ENCODE measurements at regions not wholly inside any gene's neighbourhood (a gene's known extent, or its start where the extent isn't known, plus 50 kb on each side); places are given as distances from the start of the nearest gene placed in this dataset.

DNA sequence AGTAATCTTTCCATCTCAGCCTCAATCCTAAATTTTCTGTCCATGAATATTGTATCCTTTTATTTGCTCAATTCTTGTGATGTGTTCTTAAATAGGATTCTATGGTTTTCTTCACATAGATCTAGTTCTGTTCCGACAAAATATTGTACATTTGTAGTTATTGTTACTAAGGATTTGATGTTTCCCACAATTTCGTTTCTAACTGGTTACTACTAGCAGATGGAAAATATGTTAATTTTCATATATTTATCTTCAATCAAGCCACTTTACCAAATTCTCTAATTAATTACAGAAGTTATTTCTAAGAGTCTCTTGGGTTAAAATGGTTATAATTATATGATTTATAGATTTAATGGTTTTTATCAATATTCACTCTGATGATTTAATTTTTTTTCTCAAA lies 60.3 kb downstream of the SEC61B start:
- DNase-seq (ENCODE audit: low read depth, low spot score): no peak

DNA sequence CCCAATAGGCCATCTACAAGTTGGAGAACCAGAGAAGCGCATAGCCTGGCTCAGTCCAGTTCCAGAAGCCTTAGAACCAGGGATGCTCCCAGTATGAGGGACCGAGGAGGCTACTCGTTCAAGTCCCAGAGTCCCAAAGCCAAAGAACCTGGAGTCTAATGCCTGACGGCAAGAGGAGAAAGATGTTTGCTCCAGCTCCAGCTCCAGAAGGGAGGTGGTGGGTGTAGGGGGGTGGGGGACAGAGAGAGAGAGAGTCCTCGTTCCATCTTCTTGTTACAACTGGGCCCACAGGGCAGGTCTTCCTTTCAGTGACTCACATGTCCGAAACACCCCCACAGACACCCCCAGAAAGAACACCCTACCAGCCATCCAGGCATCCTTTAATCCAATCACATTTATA lies 63.9 kb downstream of the SEC61B start:
- DNase-seq (ENCODE audit: low read depth, low spot score): no peak

DNA sequence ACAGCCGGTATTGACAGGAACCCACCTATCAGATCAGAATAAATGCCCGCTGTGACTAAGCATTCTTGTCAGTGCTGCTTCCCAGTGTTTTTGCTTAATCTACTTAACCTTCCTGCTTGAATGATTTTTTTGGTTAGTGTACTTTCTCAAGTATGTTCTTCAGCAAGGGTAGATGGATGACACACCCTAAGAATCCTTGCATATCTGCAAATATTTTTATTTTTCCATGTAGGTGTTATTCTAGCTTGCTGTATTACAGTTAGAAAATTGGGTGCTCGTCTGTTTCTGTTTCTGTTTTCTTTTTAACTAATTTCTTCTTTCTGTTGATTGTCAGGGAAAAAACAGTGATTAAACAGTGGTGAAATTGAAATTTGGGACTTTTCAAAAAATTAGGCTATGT lies 64.5 kb downstream of the SEC61B start:
- DNase-seq (ENCODE audit: low read depth, low spot score): no peak

- no peak for DNase-seq (ENCODE audit: low read depth, low spot score)
Measured at GRCh38 chr9:99287641-99288040, 65.6 kb downstream of the SEC61B start.

DNA sequence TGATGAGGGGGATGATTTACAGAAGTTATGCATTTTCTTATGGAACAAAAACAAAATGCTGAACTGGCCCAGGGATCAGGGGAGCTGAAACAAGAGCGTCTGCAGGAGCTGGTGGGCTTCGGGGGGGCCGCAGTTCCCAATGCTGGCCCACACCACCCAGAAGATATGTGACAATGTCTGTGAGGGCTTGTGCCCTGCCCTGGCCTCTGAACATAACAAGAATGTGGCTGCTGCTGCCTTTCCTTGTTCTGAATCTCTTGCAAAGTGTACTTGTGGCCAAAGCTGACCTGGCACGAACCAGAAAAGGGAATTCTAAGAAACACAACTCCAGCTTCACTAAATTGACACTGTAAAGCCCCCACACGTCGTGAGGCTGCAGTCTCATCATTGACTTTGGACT lies 66.7 kb downstream of the SEC61B start:
- DNase-seq (ENCODE audit: low read depth, low spot score): no peak

DNA sequence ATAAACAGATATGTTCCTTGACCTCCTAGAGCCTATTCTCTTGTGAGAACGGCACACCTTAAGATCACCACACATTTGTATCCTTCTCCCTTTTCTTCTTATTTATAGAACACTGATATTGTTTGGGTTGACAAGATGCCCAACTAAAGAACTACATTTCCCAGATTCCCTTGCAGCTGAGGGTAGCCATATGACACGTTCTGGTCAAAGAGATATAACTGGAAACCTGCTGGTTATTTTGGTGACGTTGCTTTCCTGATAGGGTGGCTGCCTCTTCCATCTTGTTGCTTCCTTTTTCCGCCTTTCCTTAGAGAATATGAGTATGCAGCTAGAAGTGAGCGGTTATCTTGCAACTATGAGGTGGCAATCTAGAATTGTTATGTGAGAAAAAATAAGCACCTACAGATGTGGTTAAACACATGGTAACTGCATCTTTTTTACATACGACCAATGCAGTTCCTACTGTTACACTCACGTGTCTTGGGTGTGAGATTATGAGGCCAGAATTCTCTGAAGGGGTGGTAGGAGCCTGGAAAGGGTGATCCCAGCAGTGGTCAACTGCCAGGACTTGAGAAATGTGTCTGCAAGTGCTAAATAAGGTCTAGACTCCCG lies 72.9 kb downstream of the SEC61B start:
- DNase-seq (ENCODE audit: low read depth, low spot score): no peak

DNA sequence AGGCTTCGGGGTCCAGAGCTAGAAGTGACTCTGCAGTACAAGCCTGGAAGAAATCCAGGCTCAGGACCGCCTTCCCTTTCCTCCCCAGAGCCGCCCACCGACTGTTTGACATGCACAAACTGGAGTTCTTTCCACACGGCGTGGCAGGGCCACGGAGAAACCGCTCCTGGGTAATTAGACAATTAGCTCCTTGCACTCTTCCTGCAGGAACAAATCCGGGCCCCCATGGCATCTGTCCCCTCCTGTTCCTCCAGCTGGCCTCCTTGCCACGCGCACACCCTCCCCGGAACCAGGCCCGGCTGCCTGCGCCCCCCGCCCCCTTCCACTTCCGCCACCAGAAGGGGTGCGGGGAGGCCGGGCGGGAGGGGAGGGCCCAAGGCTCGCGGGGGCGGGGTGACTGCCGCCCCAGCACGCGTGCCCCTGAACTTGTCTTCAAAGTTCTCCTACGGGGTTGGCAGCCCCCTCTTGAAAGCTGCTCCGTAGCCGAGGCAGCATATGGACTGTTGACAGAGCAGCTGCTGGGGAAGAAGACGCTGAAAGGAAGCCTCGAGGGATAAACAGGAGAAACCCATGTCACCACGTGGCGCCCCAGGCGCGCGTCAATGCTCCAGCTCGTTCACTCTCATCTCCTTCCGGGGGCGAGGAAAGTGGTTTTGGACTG lies 74.3 kb downstream of the SEC61B start:
- no peak for DNase-seq (ENCODE audit: low read depth, low spot score)

DNA sequence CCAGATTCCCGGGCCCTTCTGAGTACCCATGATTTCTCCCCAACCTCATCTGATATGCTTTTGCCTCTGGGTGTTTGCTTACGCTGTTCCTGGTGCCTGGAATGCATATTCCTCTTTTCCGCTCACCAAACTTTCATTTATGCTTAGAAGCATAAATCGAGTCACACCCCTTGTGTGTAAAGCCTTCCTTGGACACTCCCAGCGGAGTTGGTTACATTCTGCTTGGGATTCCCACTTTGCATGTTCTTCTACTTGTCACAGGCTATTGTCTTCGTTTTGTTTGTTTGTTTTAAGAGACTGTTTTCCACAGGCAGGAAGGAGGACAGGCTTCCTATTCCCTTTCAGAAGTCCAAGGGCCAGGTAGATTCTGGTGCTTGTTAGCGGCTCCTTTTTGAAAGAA lies 76.5 kb downstream of the SEC61B start:
- peak; percentile 53 for DNase-seq (ENCODE audit: low read depth, low spot score)

- no peak for DNase-seq (ENCODE audit: low read depth, low spot score)
Measured at GRCh38 chr9:99299211-99300102, 77.4 kb downstream of the SEC61B start.

GRCh38 chr9:99300103-99300439 lies 78.0 kb downstream of the SEC61B start:
- DNase-seq (ENCODE audit: low read depth, low spot score): no peak

- no peak for DNase-seq (ENCODE audit: low read depth, low spot score)
Measured at GRCh38 chr9:99300603-99301002, 78.5 kb downstream of the SEC61B start.

- no peak for DNase-seq (ENCODE audit: low read depth, low spot score)
Measured at GRCh38 chr9:99303177-99303576, 81.1 kb downstream of the SEC61B start.

GRCh38 chr9:99305124-99305523 lies 83.0 kb downstream of the SEC61B start:
- no peak for DNase-seq (ENCODE audit: low read depth, low spot score)

- peak; percentile 49 for DNase-seq (ENCODE audit: low read depth, low spot score)
Measured at GRCh38 chr9:99305820-99306811, 84.0 kb downstream of the SEC61B start.

DNA sequence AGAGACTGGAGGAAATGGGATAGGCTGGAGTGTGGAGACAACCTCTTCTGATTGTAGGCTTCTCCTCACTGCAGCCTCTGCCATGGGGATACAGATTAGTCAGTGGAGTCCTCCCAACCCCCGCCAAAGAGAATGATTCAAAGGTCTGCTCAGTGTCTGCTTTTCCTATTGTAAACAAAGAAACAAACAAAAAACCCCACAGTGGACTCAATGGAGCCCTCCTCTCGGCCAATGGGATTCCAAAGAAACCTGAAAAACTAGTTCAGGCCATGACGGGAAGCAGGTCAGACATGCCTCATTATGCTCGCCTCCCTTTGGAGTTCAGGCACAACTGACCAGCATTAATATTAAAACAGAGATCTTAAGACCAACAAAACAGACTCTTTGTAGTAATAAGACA lies 85.8 kb downstream of the SEC61B start:
- peak; percentile 90 for DNase-seq (ENCODE audit: low read depth, low spot score)

- no peak for DNase-seq (ENCODE audit: low read depth, low spot score)
Measured at GRCh38 chr9:99309141-99309939, 87.3 kb downstream of the SEC61B start.

- no peak for DNase-seq (ENCODE audit: low read depth, low spot score)
Measured at GRCh38 chr9:99312736-99313135, 90.7 kb downstream of the SEC61B start.

DNA sequence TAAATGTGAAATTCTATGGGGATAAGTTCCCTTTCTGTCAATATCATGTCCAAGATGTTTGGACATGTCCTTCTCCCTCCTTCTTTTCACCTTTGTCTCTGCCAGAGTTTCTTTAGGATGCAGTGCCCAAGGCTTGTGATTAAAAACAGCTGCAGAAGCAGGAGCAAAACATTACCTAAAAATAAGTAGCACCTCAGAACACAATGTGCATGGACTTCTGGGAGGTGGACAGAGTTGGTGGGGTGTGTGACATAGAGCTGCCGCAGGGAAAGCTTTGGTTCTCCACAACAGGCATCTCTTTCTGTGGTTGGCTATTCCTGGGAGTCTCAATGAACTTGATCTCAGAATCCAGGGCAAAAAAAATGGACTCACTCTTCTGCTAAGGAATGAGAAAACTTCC lies 97.0 kb downstream of the SEC61B start:
- DNase-seq (ENCODE audit: low read depth, low spot score): no peak

- no peak for DNase-seq (ENCODE audit: low read depth, low spot score)
Measured at GRCh38 chr9:99322299-99322698, 100.2 kb downstream of the SEC61B start.

DNA sequence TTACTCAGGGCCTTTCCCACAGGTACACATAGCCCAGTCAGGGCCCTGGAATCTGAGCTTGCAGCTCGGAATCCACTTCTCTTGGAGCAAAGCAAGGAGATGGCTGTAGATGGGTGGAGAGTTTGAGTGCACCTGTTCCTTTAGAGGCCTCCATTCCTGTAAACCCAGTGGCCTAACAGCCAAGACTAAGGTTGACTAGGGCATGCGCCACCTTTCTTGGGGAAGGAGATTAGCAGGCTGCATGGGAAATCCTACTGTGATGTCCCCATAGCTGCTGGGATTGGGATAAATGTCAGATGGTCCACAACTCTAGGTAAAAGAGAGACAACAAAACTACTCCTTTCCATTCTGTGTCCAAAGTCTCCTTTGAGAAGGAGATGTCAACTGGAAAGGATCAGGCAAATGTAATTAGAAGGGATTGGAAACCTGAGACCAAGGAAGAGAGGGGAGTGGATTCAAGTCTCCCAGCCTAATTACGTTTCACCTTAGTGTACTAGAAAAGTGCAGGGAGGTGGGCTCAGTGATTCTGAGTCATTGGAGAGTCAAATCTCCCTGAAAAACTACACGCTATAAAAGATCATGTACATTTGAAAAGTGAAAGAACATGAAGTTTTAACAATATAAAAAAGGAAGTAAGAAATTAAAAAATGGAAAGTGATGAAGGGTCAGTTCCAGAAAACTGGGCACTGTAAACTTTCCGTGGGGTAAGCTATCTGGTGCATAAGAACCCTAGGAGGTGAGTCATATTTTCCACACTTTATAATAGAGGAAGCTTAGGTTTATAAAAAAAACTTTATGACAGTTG lies 104.2 kb downstream of the SEC61B start:
- DNase-seq (ENCODE audit: low read depth, low spot score): no peak

Data from ELF-1 (cell line).